ENCODE measurements at regions not wholly inside any gene's neighbourhood (a gene's known extent, or its start where the extent isn't known, plus 50 kb on each side); places are given as distances from the start of the nearest gene placed in this dataset.

DNA sequence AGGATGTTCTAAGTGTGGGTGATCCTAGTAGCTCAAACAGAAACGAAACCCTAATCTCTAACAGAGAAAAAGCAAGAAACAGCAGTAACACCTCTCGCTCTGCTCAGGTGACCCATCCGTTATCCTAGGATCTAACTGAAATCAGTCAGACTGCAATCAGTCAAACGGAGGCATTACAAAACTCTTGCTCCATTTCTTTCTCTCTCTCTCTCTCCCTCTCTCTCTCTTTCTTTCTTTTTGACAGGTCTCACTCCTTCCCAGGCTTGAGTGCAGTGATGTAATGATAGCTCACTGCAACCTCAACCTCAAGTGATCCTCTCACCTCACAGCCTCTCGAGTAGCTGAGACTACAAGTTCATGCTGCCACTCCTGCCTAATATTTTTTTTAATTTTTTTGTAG is 1283.5 kb upstream of the CELF2 start:
- no peak for TF ChIP-seq POLR2A (IDR thresholded peaks at IDR 0.05)
- TF ChIP-seq, protein P1, sequence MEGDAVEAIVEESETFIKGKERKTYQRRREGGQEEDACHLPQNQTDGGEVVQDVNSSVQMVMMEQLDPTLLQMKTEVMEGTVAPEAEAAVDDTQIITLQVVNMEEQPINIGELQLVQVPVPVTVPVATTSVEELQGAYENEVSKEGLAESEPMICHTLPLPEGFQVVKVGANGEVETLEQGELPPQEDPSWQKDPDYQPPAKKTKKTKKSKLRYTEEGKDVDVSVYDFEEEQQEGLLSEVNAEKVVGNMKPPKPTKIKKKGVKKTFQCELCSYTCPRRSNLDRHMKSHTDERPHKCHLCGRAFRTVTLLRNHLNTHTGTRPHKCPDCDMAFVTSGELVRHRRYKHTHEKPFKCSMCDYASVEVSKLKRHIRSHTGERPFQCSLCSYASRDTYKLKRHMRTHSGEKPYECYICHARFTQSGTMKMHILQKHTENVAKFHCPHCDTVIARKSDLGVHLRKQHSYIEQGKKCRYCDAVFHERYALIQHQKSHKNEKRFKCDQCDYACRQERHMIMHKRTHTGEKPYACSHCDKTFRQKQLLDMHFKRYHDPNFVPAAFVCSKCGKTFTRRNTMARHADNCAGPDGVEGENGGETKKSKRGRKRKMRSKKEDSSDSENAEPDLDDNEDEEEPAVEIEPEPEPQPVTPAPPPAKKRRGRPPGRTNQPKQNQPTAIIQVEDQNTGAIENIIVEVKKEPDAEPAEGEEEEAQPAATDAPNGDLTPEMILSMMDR (IDR thresholded peaks at IDR 0.05), result no peak
- no peak for TF ChIP-seq POLR2AphosphoS5 (IDR thresholded peaks at IDR 0.05; ENCODE audit: insufficient read depth in 1 of 2, low read depth in 1 of 2)
